ENCODE measurements at regions not wholly inside any gene's neighbourhood (a gene's known extent, or its start where the extent isn't known, plus 50 kb on each side); places are given as distances from the start of the nearest gene placed in this dataset.

GRCh38 chr11:119850822-119851409, 121.9 kb upstream of the NECTIN1 start:
- DNase-seq (ENCODE audit: low spot score), result no peak
- in situ Hi-C loops (cut with HindIII; ENCODE audit: low sequenced_read_pairs), result no loop called here

- DNase-seq (ENCODE audit: low spot score), result no peak
- in situ Hi-C loops (cut with HindIII; ENCODE audit: low sequenced_read_pairs), result no loop called here
These were observed 120.9 kb upstream of the NECTIN1 start for GRCh38 chr11:119849872-119850271.

GRCh38 chr11:119847853-119848252, 118.9 kb upstream of the NECTIN1 start:
- in situ Hi-C loops (cut with HindIII; ENCODE audit: low sequenced_read_pairs), result no loop called here
- DNase-seq (ENCODE audit: low spot score), result no peak

- in situ Hi-C loops (cut with HindIII; ENCODE audit: low sequenced_read_pairs), result no loop called here
- no peak for DNase-seq (ENCODE audit: low spot score)
These were observed 117.4 kb upstream of the NECTIN1 start for GRCh38 chr11:119846374-119846773.

DNA sequence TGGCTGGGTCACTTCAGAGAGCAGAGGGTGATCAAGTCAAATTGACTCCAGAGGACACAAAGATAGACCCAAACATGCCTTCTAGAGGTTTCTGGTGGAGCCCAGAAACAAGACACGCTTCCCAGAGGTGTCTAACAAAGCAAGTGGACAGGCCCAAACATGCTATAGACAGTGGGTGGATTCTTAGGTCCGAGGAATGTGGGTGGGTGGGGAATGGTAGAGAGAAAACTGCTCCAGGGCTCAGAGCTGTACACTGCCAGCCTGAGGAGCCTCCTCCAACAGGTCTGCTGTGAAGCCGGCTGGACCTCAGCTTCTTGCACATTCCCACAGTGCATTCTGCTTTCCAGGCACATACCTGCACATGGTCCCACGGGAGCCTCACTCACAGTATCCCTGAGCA, 116.8 kb upstream of the NECTIN1 start:
- no peak for DNase-seq (ENCODE audit: low spot score)
- in situ Hi-C loops (cut with HindIII; ENCODE audit: low sequenced_read_pairs), result no loop called here

DNA sequence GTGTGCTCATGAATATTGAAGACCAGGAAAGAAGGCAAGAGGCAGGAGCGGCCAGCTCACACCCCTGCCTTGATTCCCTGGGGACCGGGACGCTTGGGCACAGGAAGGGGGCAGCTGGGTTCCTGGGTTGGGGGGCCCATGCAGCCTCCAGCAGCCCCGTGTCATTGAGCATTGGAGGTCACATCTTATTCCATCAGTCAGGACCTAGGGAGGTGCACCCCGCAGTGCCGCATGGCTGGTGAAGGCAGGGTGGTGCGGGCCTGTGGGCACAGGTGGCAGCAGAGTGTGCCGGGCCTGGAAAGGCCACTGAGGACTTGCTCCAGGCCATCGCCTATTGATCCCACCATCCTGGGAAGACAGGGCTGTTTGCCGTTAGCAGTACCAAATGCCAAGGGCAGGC, 116.3 kb upstream of the NECTIN1 start:
- in situ Hi-C loops (cut with HindIII; ENCODE audit: low sequenced_read_pairs), result no loop called here
- DNase-seq (ENCODE audit: low spot score), result no peak

- in situ Hi-C loops (cut with HindIII; ENCODE audit: low sequenced_read_pairs), result no loop called here
- peak; percentile 23 for DNase-seq (ENCODE audit: low spot score)
These were observed 115.8 kb upstream of the NECTIN1 start for GRCh38 chr11:119844808-119845207.

GRCh38 chr11:119843877-119844276, 114.9 kb upstream of the NECTIN1 start:
- in situ Hi-C loops (cut with HindIII; ENCODE audit: low sequenced_read_pairs), result no loop called here
- peak; percentile 71 for DNase-seq (ENCODE audit: low spot score)

GRCh38 chr11:119842731-119843130, 113.7 kb upstream of the NECTIN1 start:
- in situ Hi-C loops (cut with HindIII; ENCODE audit: low sequenced_read_pairs), result no loop called here
- no peak for DNase-seq (ENCODE audit: low spot score)

- DNase-seq (ENCODE audit: low spot score), result no peak
- in situ Hi-C loops (cut with HindIII; ENCODE audit: low sequenced_read_pairs), result no loop called here
These were observed 110.6 kb upstream of the NECTIN1 start for GRCh38 chr11:119839476-119840133.

- no peak for DNase-seq (ENCODE audit: low spot score)
- in situ Hi-C loops (cut with HindIII; ENCODE audit: low sequenced_read_pairs), result no loop called here
These were observed 106.8 kb upstream of the NECTIN1 start for GRCh38 chr11:119835753-119836152.

- in situ Hi-C loops (cut with HindIII; ENCODE audit: low sequenced_read_pairs), result no loop called here
- DNase-seq (ENCODE audit: low spot score), result no peak
These were observed 103.4 kb upstream of the NECTIN1 start for GRCh38 chr11:119832202-119832935.

- in situ Hi-C loops (cut with HindIII; ENCODE audit: low sequenced_read_pairs), result no loop called here
- no peak for DNase-seq (ENCODE audit: low spot score)
These were observed 102.0 kb upstream of the NECTIN1 start for GRCh38 chr11:119831011-119831410.

DNA sequence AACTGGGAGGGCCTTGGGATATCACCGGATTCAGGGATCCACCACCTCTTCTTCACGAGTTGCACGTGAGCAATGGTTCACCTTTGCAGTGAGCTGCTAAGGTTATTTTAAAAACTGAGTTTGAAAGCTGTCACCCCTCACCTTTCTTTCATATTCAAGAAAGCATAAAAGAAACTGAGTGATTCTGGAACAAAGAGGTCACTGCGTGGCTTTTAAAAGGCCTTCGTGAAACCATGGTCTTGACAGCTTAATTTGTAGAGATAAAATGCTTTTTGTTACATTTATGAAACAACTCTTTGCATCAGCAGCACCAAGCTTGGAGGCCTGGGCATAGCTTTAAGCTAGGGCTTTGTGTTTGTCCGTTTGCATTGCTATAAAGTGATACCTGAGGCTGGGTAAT, 101.4 kb upstream of the NECTIN1 start:
- in situ Hi-C loops (cut with HindIII; ENCODE audit: low sequenced_read_pairs), result no loop called here
- no peak for DNase-seq (ENCODE audit: low spot score)

- no peak for DNase-seq (ENCODE audit: low spot score)
- in situ Hi-C loops (cut with HindIII; ENCODE audit: low sequenced_read_pairs), result no loop called here
These were observed 100.4 kb upstream of the NECTIN1 start for GRCh38 chr11:119829402-119829801.

DNA sequence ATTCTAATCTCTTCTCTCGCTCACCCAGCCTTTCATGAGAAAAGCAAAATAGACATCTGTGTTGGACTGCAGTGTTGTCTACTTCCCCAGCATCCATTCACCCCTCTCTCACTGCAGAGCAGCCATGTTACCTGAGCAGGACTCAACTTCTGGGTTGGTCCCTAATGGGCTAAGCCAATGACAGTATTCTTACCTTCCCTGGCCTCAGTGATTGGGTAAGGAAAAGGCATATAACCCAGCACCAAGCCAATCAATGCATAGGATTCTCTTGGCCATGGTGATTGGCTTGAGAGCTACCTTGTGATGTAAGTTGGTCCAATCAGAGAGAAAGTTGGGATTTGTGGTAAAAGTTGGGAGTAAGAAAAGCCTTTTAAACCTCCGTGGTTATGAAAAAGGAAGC, 99.8 kb upstream of the NECTIN1 start:
- DNase-seq (ENCODE audit: low spot score), result no peak
- in situ Hi-C loops (cut with HindIII; ENCODE audit: low sequenced_read_pairs), result no loop called here

DNA sequence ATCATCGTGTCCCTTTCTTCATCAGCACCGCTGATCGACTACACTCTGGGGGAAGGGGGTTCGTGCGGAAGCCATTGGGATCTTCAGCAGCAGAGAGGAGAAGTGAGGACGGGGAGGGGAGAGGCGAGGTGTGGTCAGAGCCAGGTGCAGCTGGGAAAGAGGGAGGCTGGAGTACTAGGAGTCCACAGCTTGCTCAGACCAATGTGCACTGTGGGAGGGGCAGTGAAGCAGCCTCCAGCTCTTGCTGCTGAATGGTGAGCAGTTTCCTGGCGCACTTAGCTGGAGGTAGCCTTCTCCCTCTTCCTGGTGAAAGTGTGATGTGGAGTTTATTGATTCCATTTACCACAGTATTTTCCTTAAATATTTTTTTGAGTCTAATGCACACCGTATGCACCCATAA, 99.0 kb upstream of the NECTIN1 start:
- in situ Hi-C loops (cut with HindIII; ENCODE audit: low sequenced_read_pairs), result no loop called here
- no peak for DNase-seq (ENCODE audit: low spot score)

DNA sequence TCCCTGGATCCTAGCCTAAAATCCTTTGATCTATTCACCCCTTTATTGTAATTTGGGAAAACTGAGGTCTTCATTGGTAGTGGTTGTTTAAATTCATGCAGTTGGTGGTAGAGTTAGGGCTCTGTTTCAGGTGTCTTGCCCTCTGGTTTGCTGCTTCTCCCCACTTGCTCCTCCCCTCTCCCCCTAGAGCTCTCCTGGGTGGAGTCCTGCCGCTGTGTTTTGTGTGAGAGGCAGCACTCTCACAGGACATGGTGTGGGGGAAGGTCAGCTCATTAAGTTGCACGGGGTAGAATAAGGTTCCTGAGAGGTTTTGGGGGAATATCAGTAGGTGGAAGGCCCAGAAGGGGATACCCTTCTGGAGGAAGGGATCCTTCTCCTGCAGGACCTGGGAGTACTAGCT, 98.1 kb upstream of the NECTIN1 start:
- DNase-seq (ENCODE audit: low spot score), result no peak
- in situ Hi-C loops (cut with HindIII; ENCODE audit: low sequenced_read_pairs), result no loop called here

DNA sequence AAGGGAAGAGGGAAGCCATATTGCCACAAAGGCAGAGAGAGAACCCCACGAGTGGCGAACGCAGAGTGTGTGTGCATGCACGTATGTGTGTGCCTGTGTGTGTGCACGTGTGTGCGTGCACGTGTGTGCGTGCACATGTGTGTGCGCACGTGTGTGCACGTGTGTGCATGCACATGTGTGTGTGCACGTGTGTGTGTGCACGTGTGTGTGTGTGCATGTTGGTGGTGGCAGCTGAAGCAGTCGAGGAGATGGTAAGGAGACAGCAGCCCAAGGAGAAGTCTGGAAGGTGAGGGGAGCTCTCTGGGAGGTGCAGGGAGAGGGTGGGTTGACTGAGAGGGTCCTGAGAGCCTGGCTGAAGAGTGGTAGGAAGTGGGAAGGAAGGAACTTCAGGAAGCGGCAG, 94.1 kb upstream of the NECTIN1 start:
- no peak for DNase-seq (ENCODE audit: low spot score)
- in situ Hi-C loops (cut with HindIII; ENCODE audit: low sequenced_read_pairs), result no loop called here

GRCh38 chr11:119816660-119817059, 87.7 kb upstream of the NECTIN1 start:
- in situ Hi-C loops (cut with HindIII; ENCODE audit: low sequenced_read_pairs), result no loop called here
- DNase-seq (ENCODE audit: low spot score), result no peak

DNA sequence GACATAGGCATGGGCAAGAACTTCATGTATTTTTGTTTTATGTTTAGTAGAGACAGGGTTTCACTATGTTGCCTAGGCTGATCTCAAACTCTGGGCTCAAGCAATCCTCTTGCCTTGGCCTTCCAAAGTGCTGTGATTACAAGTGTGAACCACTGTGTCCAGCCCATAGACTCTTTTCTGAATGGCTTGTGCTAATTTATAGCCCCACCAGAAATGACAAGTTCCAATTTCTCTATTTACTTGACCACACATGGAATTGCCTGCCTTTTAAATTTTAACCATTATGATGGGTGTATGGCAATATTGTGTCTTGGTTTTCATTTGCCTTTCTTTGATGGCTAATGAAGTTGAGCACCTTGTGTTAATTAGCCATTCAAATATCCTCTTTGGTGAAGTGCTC, 85.8 kb upstream of the NECTIN1 start:
- DNase-seq (ENCODE audit: low spot score), result no peak
- in situ Hi-C loops (cut with HindIII; ENCODE audit: low sequenced_read_pairs), result no loop called here
